Thyroid gland (tissue), 4 donors: ENCODE measurements at regions not wholly inside any gene's neighbourhood (a gene's known extent, or its start where the extent isn't known, plus 50 kb on each side); places are given as distances from the start of the nearest gene placed in this dataset.

Experiments
- DNase-seq, 2 donors: peaks; one replicate each; pipeline ENCODE4 v3.0.0-alpha.2; 2019
- H3K27ac ChIP-seq, 3 donors: fragments of 200-600 bp; sonication (generic); 1 replicate in 2 of 3; 2 replicates in 1 of 3; pipeline ENCODE4 v1.5.1; 2016 to 2019; ENCODE audit warnings: mild to moderate bottlenecking in 1 of 3, moderate library complexity in 1 of 3
- H3K27me3 ChIP-seq: fragments of 200-600 bp; sonication (generic); one replicate; pipeline ENCODE4 v1.5.1; 2019
- H3K36me3 ChIP-seq, 2 donors: fragments of 200-600 bp; sonication (generic); one replicate each; pipeline ENCODE4 v1.5.1; 2016 to 2019
- H3K4me1 ChIP-seq, 2 donors: fragments of 200-600 bp; sonication (generic); one replicate each; pipeline ENCODE4 v1.5.1; 2017 to 2019
- H3K4me3 ChIP-seq, 3 donors: fragments of 200-600 bp; sonication (generic); replicated peaks in 1 of 3; 1 replicate in 2 of 3; 2 replicates in 1 of 3; pipeline ENCODE4 v1.5.1; 2016; ENCODE audit warnings: mild to moderate bottlenecking in 1 of 3
- H3K9me3 ChIP-seq: fragments of 200-600 bp; sonication (generic); one replicate; pipeline ENCODE4 v1.5.1; 2017
- CTCF ChIP-seq, 6 experiments: fragments of 200-600 bp in 3 of 6; fragments of 450-650 bp in 3 of 6; sonication (generic) in 3 of 6; IDR thresholded peaks; one replicate each; pipeline ENCODE4 v1.5.1; 2016 to 2019; ENCODE audit warnings: antibody characterized with exemption in 6 of 6, mild to moderate bottlenecking in 2 of 6, inconsistent platforms in 1 of 6, moderate library complexity in 1 of 6
- POLR2A ChIP-seq, 2 donors: fragments of 450-650 bp; IDR thresholded peaks; one replicate each; pipeline ENCODE4 v1.6.1; 2017; ENCODE audit warnings: antibody characterized with exemption in 2 of 2, mild to moderate bottlenecking in 2 of 2, moderate library complexity in 1 of 2
- WGBS, 2 donors: methylation state at CpG; one replicate each; pipeline ENCODE4 v1.1.5; 2017; 5-methylcytosine and 5-hydroxymethylcytosine counted together
- intact Hi-C: fragments of 100-400 bp; cut with DNase I; formaldehyde crosslinking; loops from one replicate; pipeline ENCODE4 v1.15.1; 2023

- no peaks in the 10 kb centered on the region for H3K36me3 ChIP-seq
- WGBS, 2 donors: 46 to 51% methylated on average over 5 of the region's 5 CpGs
- DNase-seq: peak; percentile 37 to 46
- no peaks in the 10 kb centered on the region for H3K4me1 ChIP-seq
- TF ChIP-seq CTCF (IDR thresholded peaks at IDR 0.05) (no peak), POLR2A (IDR thresholded peaks at IDR 0.05) (no peak)
- H3K9me3 ChIP-seq: no peaks in the 10 kb centered on the region
- no peak overlapping the region for H3K27ac ChIP-seq
- intact Hi-C loops: no loop called here
- H3K27me3 ChIP-seq: no peaks in the 10 kb centered on the region
- H3K4me3 ChIP-seq: no peak overlapping the region
Measured at GRCh38 chr22:22407061-22407460, 101.5 kb downstream of the ZNF280B start.

- Histone ChIP-seq H3K9me3 (no peaks in the 10 kb centered on the region), H3K4me3 (no peak overlapping the region), H3K4me1 (no peaks in the 10 kb centered on the region), H3K27me3 (no peaks in the 10 kb centered on the region), H3K36me3 (no peaks in the 10 kb centered on the region), H3K27ac (no peak overlapping the region)
- no peak for DNase-seq
- 72 to 78% methylated on average over 3 of the region's 3 CpGs for WGBS, 2 donors
- intact Hi-C loops: no loop called here
- no peak for TF ChIP-seq CTCF (IDR thresholded peaks at IDR 0.05)
- no peak for TF ChIP-seq POLR2A (IDR thresholded peaks at IDR 0.05)
Measured at GRCh38 chr22:22408269-22408668, 100.3 kb downstream of the ZNF280B start.

- WGBS, 2 donors: 43 to 46% methylated on average over 13 of the region's 14 CpGs
- Histone ChIP-seq H3K4me3 (no peak overlapping the region), H3K36me3 (no peaks in the 10 kb centered on the region), H3K27ac (no peak overlapping the region), H3K9me3 (no peaks in the 10 kb centered on the region), H3K27me3 (no peaks in the 10 kb centered on the region), H3K4me1 (no peaks in the 10 kb centered on the region)
- TF ChIP-seq POLR2A (IDR thresholded peaks at IDR 0.05): no peak
- TF ChIP-seq CTCF (IDR thresholded peaks at IDR 0.05): peak in 4 of 6 experiments; percentile 6 to 49 (median 38)
- DNase-seq: peak; percentile 31 to 46
- intact Hi-C loops: no loop called here
Measured at GRCh38 chr22:22408731-22409696, 99.5 kb downstream of the ZNF280B start.

- DNase-seq: no peak
- WGBS, 2 donors: 42 to 55% methylated on average over 2 to 3 of the region's 5 CpGs
- intact Hi-C loops: no loop called here
Measured at GRCh38 chr22:22410121-22410520, 98.4 kb downstream of the ZNF280B start.

More at GRCh38 chr22:22410121-22410520, 98.4 kb downstream of the ZNF280B start:
- H3K9me3 ChIP-seq: no peaks in the 10 kb centered on the region
- no peaks in the 10 kb centered on the region for H3K27me3 ChIP-seq
- H3K36me3 ChIP-seq: no peaks in the 10 kb centered on the region
- H3K4me1 ChIP-seq: no peaks in the 10 kb centered on the region
- H3K27ac ChIP-seq: no peak overlapping the region
- TF ChIP-seq POLR2A (IDR thresholded peaks at IDR 0.05): no peak
- no peak for TF ChIP-seq CTCF (IDR thresholded peaks at IDR 0.05)
- H3K4me3 ChIP-seq: no peak overlapping the region
